Stromal cell of bone marrow (primary cell): ENCODE measurements at regions not wholly inside any gene's neighbourhood (a gene's known extent, or its start where the extent isn't known, plus 50 kb on each side); places are given as distances from the start of the nearest gene placed in this dataset.

Source experiments
- DNase-seq: peaks from one replicate; pipeline ENCODE4 v3.0.0-alpha.2; 2012; ENCODE audit warnings: low read depth

- DNase-seq = no peak
Measured at GRCh38 chr19:30128211-30128610, 186.2 kb downstream of the URI1 start.

GRCh38 chr19:30130356-30131122 is 188.5 kb downstream of the URI1 start:
- no peak for DNase-seq

GRCh38 chr19:30131246-30131645 is 189.2 kb downstream of the URI1 start:
- DNase-seq = no peak

DNA sequence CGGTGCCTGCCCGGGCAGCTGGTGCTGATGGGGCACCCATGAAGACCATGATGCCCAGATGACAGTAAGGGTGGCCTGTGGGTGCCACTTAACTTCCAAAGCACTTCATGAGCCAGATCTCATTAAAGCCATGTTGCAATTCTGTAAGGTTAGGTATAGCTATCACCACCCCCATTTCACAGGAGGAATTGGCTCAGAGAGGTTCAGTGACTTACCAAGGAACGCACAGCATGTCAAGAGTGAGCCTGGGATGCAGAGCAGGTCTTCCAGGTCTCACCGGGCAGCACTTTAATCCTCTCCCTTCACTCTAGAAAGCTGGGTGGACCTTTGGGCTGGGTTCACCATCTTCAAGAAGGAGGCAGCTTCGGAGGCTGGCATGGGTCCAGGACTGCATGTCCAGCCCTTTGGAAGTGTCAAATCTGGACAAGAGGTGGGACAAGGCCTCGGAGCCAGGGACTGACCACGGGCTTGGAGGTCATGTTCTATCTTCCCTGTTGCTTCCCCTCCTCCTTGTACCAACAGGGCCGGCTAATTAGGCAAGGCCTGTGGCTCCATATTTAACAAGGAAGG is 189.8 kb downstream of the URI1 start:
- no peak for DNase-seq

DNA sequence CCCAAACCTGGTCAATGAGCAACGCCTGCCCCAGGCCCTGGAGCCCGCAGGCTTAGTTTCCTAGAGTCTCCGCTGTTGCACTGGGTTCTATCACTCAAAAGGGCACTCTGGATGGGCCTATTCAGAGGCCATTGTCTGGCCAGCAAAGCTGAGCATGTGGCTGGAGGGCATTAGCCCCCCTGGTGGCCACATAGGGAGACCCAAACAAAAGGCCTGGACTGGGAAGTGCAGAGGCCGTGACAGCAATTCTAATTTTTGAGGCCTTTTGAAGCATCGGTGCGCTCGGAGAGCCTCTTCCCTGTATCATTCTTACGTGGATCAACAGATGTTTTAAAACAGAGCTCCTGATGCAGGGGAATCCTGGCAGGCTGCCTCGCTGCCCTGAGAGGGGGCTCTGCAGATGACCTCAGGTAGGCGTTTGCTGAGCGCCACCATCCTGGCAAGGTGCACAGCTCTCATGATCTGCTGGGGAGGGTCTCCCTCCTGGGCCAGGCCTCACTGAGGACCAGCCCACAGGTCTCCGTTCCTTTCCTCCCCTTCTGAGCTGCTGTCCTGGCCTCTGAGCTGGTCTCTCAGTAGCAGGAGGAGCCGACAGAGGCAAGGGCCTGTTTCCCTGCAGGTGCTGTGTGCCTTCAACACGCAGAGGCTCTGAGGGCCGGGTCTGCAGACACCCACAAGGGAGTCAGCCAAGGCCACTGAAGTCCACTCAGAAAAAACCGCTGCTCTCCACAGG is 190.5 kb downstream of the URI1 start:
- DNase-seq = no peak

- no peak for DNase-seq
Measured at GRCh38 chr19:30133803-30134202, 191.8 kb downstream of the URI1 start.

GRCh38 chr19:30135093-30135757 is 193.2 kb downstream of the URI1 start:
- no peak for DNase-seq

- DNase-seq = no peak
Measured at GRCh38 chr19:30135797-30136196, 193.8 kb downstream of the URI1 start.

DNA sequence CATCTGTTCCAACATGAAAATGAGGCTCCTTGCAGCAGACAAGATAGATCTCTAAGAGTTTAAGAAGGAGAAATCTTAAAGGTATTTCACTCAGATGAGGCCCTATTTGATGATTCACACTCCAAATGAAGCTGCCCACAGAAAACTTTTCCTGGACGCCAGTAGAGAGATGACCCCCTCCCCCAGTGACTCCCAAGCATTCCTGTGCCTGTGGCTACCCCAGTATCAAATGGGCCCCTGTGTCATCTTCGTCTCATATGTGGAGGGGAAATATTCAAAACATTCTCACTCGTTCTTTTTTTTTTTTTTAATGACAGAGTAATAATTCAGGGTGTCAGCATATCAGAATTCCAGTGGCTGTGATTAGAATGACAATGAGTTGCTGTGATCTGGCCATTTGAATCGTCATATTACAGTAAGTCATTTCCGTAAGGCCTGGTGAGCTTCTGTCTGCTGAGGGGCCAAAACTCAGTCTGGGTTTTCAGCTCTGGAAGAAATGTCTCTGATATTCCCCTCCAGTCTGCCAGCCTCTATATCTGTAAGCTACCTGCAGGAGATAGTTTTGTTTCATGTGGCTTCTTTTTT is 194.7 kb downstream of the URI1 start:
- no peak for DNase-seq

DNA sequence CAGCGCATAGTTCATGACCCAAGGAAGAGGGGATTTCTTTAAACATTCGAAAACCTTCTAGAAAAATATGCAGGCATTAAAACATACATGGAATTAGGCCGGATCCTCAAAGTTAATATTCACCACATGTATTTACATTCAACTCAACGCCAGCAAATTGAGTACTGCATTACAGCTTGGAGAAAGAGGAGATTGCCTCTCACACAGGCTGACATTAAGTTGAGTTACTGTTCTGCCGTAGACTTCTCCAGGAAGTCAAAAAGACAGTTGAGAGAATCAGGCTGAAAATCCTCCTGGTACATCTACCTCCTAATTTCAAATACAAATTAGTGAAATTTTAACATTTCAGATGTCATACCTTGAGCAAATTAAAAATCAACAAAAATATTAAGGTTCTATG is 195.7 kb downstream of the URI1 start:
- no peak for DNase-seq

DNA sequence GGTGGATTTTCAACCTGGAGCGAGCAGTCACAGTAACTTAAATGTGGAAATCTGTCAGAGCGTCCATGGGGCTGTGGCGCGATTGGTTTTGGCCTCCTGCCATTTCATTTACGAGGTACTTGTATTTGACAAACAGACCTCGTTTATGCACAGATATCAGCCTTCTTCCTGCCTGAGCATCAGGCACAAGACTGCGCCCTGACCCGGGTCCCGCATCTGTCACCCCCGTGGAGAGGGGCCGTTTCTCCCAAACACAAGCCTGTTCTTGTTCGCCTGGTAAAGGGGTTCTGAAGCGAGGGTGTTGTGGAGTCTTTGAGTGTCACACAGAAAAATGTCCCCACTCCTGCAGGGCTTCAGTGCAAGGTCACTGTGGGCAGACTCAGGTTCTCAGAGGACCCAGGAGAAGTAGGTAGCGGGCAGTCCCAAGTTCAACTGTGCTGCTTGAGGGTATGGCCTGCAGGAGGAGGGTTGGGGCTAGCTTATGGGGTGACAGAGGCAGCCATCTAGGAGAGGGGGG is 202.3 kb downstream of the URI1 start:
- DNase-seq = no peak

DNA sequence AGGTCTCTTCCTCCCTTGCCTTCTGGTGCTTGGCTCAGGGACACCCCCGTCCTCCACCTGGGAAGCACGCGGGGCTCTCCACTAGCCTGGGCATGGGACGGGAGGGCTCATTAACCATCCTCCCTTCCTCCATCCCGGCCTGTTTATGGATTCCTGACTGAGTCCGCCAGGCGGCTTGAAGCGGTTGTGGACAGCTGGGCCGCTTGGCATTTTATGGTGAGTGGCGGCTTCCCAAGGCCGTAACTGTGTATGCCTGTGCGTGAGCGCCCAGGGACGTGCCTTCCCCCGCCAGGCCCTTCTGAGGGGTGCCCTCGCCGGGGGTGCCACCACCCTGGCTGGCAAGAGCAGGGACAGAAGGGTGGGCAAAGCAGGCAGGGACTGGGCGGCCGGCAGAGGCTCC is 202.8 kb downstream of the URI1 start:
- DNase-seq = no peak

GRCh38 chr19:30145467-30145866 is 203.4 kb downstream of the URI1 start:
- no peak for DNase-seq

DNA sequence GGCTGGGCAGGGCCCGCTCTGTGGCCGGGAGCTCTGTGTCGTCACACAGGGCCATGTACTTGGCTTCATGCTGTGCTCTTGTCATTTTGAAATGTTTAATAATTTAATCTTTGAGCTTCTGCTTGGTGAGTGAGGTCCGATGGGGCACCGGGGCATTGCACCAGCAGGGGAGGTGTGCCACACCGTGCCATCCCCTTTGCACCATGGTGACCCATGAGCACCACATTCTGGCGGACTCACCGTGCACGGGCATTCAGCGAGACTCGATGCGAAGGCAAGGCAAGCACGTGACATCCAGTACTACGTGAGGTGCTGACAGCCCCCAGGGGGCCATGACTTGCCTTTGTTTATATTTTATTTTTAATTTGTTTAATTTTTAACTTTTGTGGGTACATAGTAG is 204.3 kb downstream of the URI1 start:
- DNase-seq = no peak

DNA sequence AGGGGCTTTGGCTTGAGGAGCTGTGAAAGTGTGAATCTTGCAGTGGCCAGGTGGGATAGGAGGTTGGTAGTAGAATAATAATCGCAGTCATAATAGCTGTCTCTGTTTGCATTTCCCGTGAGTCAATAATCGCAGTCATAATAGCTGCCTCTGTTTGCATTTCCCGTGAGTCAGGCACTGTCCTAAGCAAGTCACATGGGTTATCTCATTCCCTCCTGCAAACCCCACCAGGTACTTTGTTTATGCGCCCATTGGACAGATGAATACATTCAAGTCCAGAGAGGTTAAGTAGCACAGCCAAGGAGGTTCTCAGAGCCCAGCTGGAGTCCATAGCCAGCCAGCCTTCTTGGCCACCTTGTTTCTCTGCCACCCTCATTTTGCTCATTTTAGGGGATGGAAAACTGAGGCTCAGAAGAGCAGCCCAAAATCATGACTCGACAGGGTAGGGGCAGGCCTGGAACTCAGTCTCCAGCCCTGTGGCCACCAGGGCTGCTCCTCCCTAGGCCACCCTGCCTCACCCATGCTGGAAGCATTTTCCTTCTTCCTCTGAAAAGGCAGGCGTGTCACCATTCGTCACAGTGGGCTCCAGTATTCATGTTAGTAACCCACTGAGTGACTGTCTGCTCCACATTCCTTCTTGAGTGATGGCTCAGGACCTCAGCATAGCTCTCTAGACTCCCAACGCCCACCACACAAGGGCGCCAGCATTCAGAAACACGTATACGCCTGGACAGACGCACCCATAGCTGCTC is 206.2 kb downstream of the URI1 start:
- DNase-seq = no peak

DNA sequence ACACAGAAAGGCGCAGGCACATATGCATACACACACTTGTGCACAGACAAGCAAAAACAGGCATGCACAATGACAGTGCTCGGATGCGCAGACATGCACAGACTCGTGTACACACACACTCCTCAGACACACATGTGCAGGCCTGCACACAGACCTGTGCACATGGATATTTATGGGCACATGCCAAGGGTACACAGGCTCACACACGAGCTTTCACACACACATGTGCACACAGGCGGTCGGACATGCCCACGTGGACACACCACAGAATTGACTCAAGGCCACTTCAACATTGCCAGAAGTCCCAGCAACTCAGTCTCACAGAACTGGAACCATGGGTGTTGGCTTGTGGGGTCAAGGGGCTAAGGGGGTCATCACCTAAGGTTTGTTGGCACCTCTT is 206.8 kb downstream of the URI1 start:
- no peak for DNase-seq

- no peak for DNase-seq
Measured at GRCh38 chr19:30149300-30149699, 207.3 kb downstream of the URI1 start.

GRCh38 chr19:30150626-30151025 is 208.6 kb downstream of the URI1 start:
- no peak for DNase-seq

DNA sequence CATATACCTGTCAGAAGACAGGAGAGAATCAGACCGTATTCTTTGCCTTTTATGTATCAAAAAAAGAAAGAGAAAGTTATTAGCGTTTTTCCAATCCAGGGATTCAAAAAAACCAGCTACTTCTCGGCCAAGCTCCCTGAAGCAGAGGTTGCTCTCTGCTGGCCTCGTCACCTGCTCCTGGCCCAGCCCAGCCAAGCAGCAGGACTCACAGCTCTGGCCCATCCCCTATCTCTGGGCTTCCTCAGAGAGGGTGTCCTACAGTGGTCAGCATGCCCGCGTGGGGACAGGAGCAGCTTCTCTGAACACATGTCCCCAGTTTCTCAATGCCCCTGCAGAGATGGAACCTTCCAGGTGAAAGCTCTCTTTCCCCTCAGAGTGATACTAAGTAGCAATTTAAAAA is 209.0 kb downstream of the URI1 start:
- DNase-seq = no peak

GRCh38 chr19:30152510-30153291 is 210.7 kb downstream of the URI1 start:
- no peak for DNase-seq
